ENCODE measurements at regions not wholly inside any gene's neighbourhood (a gene's known extent, or its start where the extent isn't known, plus 50 kb on each side); places are given as distances from the start of the nearest gene placed in this dataset.

DNA sequence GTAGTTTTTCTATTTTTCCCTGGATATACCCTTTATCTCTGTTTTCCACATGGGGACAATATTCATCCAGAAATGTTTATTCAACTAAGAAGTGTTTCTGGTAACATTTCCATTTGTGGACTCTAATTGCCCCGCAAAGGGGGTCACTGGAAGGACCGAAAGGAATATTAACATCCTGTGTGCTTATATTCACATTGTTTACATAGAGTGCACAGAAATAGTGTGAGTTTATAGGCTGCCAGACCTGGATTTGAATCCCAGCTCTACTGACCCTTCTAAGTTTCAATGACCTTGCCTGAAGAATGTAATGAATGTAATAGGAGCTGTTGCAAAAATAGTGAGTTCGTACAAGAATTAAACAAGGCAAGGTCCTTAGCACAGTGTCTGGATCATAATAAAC lies 152.9 kb upstream of the NCKAP5 start:
- no peak for DNase-seq

DNA sequence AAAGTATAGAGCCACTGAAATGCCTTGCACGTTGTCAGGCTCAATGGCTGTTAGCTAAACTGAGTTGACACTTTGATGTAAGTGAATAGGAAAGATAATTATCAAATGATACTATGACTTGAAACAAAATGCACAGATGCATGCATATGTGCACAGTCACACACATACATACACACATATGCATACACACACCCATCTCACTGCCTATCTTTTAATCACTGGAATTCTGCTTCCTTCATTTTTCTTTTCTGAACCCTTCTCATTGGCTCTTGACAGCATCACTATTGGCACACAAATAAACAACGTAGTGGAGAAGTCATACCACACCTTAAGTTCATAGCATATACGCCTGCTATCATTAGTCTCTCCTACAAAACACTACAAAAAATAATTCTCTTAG lies 154.9 kb upstream of the NCKAP5 start:
- no peak for DNase-seq

GRCh38 chr2:133726973-133727372 lies 158.7 kb upstream of the NCKAP5 start:
- no peak for DNase-seq

GRCh38 chr2:133732059-133732458 lies 163.8 kb upstream of the NCKAP5 start:
- DNase-seq = no peak

DNA sequence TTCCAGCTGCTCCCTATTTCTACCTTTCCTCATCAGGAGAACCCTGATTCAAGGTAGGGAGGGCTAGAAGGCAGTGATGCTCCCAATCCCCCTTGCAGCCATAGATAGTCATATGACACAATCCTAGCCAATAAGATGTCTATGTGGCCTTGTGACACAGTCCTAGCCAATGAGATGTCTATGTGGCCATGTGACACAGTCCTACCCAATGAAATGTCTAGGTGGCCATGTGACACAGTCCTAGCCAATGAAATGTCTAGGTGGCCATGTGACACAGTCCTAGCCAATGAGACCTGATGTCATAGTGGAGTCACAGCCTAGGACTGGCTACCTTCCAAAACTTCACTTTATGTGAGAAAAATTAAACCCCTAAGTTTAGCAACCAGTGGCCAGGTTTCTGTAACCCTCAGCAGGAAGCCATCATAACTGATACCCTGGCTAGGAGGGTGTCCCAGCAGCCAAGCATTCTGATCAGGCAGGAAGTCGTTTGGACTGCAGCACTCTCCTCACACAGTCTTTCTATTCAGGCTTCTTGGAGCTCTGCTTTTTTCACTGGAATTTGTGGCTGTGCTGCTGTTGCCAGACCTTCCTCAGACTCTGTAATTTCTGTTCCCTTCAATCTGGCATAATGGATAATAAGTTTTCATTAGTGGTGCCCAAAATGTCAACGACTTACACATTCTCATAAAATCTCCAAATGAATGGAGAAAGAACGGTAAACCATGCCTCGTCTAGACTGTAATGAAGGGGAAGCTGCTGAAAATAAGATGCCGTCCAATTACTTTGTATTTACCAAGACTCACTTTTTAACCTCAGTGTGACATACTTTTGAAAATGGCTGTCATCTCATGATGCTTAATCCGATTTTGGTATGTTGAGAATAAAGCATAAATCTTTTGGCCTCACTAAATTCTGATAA lies 165.0 kb upstream of the NCKAP5 start:
- DNase-seq = no peak

DNA sequence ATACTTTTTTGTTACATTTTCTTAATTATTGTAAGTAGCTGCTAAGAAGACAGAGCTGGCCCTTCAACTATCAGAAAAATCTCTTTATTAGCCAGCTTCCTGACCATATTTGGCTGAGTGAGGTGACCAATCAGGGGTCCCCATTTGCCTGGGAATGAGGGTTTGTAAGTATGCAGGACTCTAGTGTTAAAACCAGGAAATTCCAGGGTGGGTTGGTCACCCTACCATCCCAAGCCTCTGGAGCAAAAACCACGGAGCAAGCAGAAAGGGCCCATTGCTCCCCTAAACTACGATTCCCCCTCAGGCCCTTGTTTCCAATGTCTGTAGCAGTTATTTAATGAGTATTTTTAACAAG lies 165.6 kb upstream of the NCKAP5 start:
- DNase-seq = no peak

GRCh38 chr2:133734716-133735495 lies 166.6 kb upstream of the NCKAP5 start:
- DNase-seq = no peak

- no peak for DNase-seq
These were observed 168.4 kb upstream of the NCKAP5 start for GRCh38 chr2:133736674-133737073.

DNA sequence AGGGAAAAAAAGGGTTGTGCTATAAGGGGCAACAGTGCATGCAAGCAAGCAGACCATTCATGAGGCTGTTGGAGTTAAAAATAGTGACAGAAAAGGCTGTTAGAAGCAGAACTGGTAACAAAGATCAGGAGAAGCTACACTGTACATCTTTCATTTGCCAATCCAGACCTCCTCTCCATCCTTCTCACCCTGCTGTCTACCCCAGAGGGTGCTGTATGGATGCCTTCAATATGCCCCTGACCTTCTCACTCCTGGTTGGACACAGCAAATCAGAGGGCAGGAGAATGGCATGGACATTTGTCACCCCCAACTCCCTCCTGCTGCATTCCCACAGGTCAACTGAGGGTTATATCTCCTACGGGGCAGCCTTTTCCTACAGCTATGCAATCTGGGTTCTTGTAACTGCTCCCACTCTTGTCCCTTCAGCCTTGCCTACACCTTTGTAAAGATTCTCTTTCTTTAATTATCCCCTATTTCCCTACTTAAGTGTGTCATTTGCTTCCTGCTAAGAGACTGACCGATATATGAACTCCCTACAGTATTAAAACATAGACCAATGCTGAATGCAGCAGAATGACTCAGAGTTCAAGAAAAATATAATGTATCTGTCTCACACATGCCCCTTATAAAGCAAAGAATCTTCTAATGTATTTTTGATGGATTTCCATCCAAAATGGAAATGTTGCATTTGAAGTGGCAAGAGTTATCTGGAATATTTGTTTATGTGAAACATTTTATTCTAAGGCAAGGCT lies 169.2 kb upstream of the NCKAP5 start:
- no peak for DNase-seq

DNA sequence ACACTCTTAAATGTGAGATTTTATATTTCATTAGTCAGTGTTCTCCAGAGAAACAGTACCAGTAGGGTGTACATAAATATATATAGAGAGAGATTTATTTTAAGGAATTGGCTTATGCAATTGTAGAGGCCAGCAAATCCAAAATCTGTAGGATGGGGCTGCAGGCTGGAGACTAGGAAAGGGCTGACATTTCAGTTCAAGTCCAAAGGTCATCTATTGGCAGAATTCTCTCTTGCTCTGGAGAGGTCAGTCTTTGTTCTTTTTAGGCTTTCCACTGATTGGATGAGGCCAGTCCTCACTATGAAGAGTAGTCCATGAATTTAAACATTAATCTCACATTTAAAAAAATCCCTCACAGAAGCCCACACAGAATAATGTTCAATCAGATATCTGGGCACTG lies 170.8 kb upstream of the NCKAP5 start:
- DNase-seq = no peak

DNA sequence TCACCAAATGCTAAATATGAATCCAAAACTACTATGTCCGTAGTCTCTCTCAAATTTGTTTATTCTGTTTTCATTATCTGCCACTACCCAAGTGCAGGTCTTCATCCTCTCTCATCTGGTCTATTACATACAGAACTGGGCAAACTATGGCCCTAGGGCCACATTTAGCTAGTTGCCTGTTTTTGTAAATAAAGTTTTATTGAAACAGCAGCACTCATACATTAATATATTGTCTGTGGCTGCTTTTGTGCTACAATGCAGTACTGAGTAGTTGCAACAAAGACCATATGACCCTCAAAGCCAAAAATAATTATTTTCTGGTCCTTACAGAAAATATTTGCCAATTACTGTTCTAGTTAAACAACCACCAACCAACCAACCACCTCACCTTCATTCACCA lies 172.2 kb upstream of the NCKAP5 start:
- DNase-seq = no peak

GRCh38 chr2:133748007-133748700 lies 179.9 kb upstream of the NCKAP5 start:
- DNase-seq = no peak

DNA sequence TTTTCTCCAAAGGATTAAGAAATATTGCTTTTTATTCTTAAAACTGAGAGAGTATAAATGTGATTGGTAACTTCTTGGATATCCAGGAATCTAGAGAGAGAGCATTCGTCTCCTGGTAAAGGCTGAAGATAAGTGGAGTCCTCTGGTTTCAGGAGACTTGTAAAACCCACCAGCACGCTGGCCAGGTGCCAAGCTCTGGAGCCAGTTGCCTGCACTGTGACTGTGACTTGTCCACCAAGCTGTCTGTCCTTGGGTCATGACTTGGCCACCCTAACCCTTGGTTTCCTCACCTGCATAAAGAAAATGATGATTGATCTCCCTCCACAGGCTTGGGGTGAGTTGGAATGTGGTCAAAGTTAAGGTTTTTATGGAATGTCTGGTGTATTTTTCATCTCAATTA lies 185.4 kb upstream of the NCKAP5 start:
- peak; percentile 2 for DNase-seq

DNA sequence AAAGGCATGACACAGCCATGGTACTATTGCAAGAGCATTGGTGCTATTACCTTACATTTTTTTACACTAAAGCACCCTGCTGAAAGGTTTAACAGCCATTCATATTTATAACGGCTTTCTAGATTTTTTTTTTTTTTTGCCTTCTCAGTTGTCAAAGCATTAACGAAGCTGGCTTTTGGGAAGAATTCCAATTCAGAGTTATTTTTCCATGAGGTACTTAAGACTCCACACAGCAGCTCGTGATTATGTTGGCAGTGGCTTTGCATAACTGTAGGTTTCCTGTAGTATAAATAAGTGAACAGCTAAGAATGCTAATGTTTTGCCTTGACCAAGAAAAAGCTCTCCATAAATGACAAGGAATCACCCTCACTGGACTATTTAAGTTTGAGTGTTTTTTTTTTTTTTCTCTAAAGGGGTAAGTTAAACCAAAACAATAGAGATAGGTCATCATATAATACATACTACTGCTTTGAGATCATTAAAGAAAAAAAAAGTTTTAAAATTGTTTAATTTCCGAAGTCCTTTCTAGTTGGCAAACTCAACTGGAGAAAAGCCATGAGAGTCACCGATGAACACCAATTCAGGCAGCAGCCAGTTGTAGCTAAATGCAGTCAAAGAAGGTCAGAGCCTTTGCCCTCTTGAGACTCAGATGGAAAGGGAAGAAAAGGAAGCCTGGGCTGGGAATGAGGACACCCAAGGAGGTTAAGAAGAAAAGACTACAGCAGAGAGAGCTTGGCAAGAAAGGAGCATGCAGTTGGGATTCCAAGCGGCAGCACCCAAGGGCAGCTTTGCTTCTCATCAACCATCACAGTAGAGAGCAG lies 187.4 kb upstream of the NCKAP5 start:
- no peak for DNase-seq

- no peak for DNase-seq
These were observed 188.6 kb upstream of the NCKAP5 start for GRCh38 chr2:133756833-133757232.

GRCh38 chr2:133760376-133760775 lies 192.1 kb upstream of the NCKAP5 start:
- no peak for DNase-seq

DNA sequence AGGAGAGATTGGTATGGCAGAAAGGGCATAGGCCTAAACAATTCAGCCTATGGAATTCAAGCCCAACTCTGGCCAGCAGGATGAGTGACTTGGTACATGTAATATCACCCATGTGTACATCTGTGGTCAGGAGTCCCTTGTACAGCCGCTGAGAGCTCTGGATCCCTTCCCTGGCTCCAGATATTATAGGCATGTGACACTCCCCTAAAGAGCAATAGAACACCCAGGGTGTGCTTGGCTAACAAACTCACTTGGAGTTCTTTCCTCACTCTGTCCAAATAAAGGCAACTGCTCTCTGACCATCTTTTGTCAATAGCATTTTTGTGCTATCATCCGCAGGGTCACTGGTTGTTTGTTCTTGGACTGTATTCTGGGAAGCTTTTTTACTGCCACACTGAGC lies 197.4 kb upstream of the NCKAP5 start:
- DNase-seq = no peak

- DNase-seq = no peak
These were observed 198.0 kb upstream of the NCKAP5 start for GRCh38 chr2:133766164-133766832.

GRCh38 chr2:133768256-133768655 lies 200.0 kb upstream of the NCKAP5 start:
- no peak for DNase-seq

DNA sequence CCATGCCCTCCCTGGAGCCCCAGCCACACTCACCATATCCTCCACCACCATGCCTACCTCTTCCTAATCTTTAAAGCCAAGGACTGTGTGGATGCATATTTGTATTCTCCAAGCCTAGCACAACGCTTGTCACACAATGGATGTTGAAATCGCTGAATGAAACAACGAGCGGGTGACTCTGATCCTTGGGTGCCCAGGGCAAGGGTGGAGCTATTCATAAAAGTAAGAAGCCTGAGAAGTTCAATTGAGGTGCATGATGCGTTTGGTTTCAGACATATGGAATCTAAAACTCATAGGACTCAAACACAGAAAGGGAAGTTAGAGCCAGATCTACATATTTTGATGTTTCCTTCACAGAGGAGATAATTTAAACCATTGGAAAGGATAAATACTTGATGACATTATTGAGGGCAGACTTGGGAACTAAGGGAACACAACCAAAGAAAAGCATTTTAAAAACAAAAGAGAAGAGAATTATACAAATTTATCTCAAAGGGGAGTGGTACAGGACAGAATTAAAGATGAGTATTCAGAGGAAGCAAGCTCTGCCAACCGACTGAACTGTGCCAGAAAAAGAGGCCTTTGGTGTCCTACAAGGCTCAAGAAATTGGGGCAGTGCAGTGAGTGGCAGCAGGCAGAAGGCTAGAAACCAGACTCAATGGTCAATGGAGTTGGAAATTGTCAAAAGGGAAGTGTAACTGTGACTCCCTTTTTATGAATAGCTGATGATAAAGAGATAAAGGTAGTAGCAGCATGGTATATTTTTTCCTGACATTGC lies 200.6 kb upstream of the NCKAP5 start:
- no peak for DNase-seq
